Stomach smooth muscle (tissue), 2 donors: ENCODE measurements at regions not wholly inside any gene's neighbourhood (a gene's known extent, or its start where the extent isn't known, plus 50 kb on each side); places are given as distances from the start of the nearest gene placed in this dataset.
A peak's percentile ranks its signal among the peaks of the same experiment; 100 is the strongest.

ENCODE experiments used
- H3K27ac ChIP-seq: one replicate; pipeline ENCODE4 v1.7.0; 2013; ENCODE audit warnings: mild to moderate bottlenecking, low read length, inconsistent platforms
- H3K27me3 ChIP-seq, 2 donors: one replicate each; pipeline ENCODE4 v1.7.0; 2013; ENCODE audit warnings: low read length in 2 of 2; ENCODE audit not compliant: insufficient read depth in 2 of 2, control insufficient read depth in 1 of 2
- H3K36me3 ChIP-seq, 2 donors: one replicate each; pipeline ENCODE4 v1.7.0; 2013; ENCODE audit warnings: low read length in 2 of 2; ENCODE audit not compliant: control insufficient read depth in 2 of 2, insufficient read depth in 2 of 2
- H3K4me1 ChIP-seq: one replicate; pipeline ENCODE4 v1.7.0; 2013; ENCODE audit warnings: low read length; ENCODE audit not compliant: control insufficient read depth, insufficient read depth
- H3K4me3 ChIP-seq, 2 donors: one replicate each; pipeline ENCODE4 v1.7.0; 2013; ENCODE audit warnings: low read length in 2 of 2
- H3K9ac ChIP-seq, 2 donors: one replicate each; pipeline ENCODE4 v1.7.0; 2013; ENCODE audit warnings: low read length in 2 of 2, mild to moderate bottlenecking in 1 of 2
- H3K9me3 ChIP-seq, 2 donors: one replicate each; pipeline ENCODE4 v1.7.0; 2013; ENCODE audit warnings: low read length in 2 of 2; ENCODE audit not compliant: control insufficient read depth in 2 of 2
- donor health status: healthy.
- donor health status: Pancreatic carcinoma.

- no peak overlapping the region for H3K9ac ChIP-seq
- H3K36me3 ChIP-seq, result no peaks in the 10 kb centered on the region
- no peak overlapping the region for H3K27ac ChIP-seq
- H3K9me3 ChIP-seq, result no peaks in the 10 kb centered on the region
- no peak overlapping the region for H3K4me3 ChIP-seq
- peaks cover 17% of the 10 kb centered on the region for H3K4me1 ChIP-seq
- no peaks in the 10 kb centered on the region for H3K27me3 ChIP-seq
These were observed 161.5 kb upstream of the FRMD6 start for GRCh38 chr14:51490205-51490604.

GRCh38 chr14:51491036-51491545, 160.6 kb upstream of the FRMD6 start:
- peaks cover 17% of the 10 kb centered on the region for H3K4me1 ChIP-seq
- H3K36me3 ChIP-seq, result no peaks in the 10 kb centered on the region
- H3K9me3 ChIP-seq, result peaks cover 0 to 2% of the 10 kb centered on the region in 2 donors
- H3K4me3 ChIP-seq, result peak overlapping the region in 1 of 2 donors; percentile 15
- H3K27me3 ChIP-seq, result no peaks in the 10 kb centered on the region
- H3K9ac ChIP-seq, result no peak overlapping the region
- H3K27ac ChIP-seq, result peak overlapping the region; percentile 18

GRCh38 chr14:51491776-51492175, 159.9 kb upstream of the FRMD6 start:
- H3K4me1 ChIP-seq, result peaks cover 17% of the 10 kb centered on the region
- no peaks in the 10 kb centered on the region for H3K36me3 ChIP-seq
- H3K9ac ChIP-seq, result no peak overlapping the region
- peaks cover 0 to 3% of the 10 kb centered on the region in 2 donors for H3K9me3 ChIP-seq
- no peak overlapping the region for H3K27ac ChIP-seq
- no peaks in the 10 kb centered on the region for H3K27me3 ChIP-seq
- no peak overlapping the region for H3K4me3 ChIP-seq

- Histone ChIP-seq H3K27ac (no peak overlapping the region), H3K9me3 (peaks cover 0 to 3% of the 10 kb centered on the region in 2 donors), H3K36me3 (no peaks in the 10 kb centered on the region), H3K27me3 (no peaks in the 10 kb centered on the region), H3K4me1 (peaks cover 17% of the 10 kb centered on the region), H3K4me3 (no peak overlapping the region), H3K9ac (no peak overlapping the region)
These were observed 156.4 kb upstream of the FRMD6 start for GRCh38 chr14:51495319-51495718.

GRCh38 chr14:51498411-51499227, 153.1 kb upstream of the FRMD6 start:
- H3K9ac ChIP-seq, result no peak overlapping the region
- no peak overlapping the region for H3K27ac ChIP-seq
- H3K9me3 ChIP-seq, result peaks cover 0 to 3% of the 10 kb centered on the region in 2 donors
- no peaks in the 10 kb centered on the region for H3K27me3 ChIP-seq
- H3K4me1 ChIP-seq, result no peaks in the 10 kb centered on the region
- no peak overlapping the region for H3K4me3 ChIP-seq
- no peaks in the 10 kb centered on the region for H3K36me3 ChIP-seq

- no peaks in the 10 kb centered on the region for H3K27me3 ChIP-seq
- H3K4me3 ChIP-seq, result no peak overlapping the region
- no peak overlapping the region for H3K27ac ChIP-seq
- H3K9ac ChIP-seq, result no peak overlapping the region
- H3K4me1 ChIP-seq, result peaks cover 12% of the 10 kb centered on the region
- no peaks in the 10 kb centered on the region for H3K36me3 ChIP-seq
- peaks cover 0 to 3% of the 10 kb centered on the region in 2 donors for H3K9me3 ChIP-seq
These were observed 150.9 kb upstream of the FRMD6 start for GRCh38 chr14:51500776-51501175.

- H3K4me3 ChIP-seq, result no peak overlapping the region
- H3K36me3 ChIP-seq, result no peaks in the 10 kb centered on the region
- no peaks in the 10 kb centered on the region for H3K9me3 ChIP-seq
- H3K4me1 ChIP-seq, result peaks cover 16% of the 10 kb centered on the region
- H3K9ac ChIP-seq, result no peak overlapping the region
- no peak overlapping the region for H3K27ac ChIP-seq
- no peaks in the 10 kb centered on the region for H3K27me3 ChIP-seq
These were observed 150.0 kb upstream of the FRMD6 start for GRCh38 chr14:51501746-51502145.

GRCh38 chr14:51504669-51505068, 147.0 kb upstream of the FRMD6 start:
- H3K4me1 ChIP-seq, result peaks cover 38% of the 10 kb centered on the region
- no peak overlapping the region for H3K9ac ChIP-seq
- H3K27me3 ChIP-seq, result no peaks in the 10 kb centered on the region
- H3K27ac ChIP-seq, result no peak overlapping the region
- H3K9me3 ChIP-seq, result no peaks in the 10 kb centered on the region
- no peaks in the 10 kb centered on the region for H3K36me3 ChIP-seq
- peak overlapping the region in 1 of 2 donors; percentile 8 for H3K4me3 ChIP-seq

- H3K9ac ChIP-seq, result peak overlapping the region in 1 of 2 donors; percentile 5
- H3K27ac ChIP-seq, result peak overlapping the region; percentile 83
- no peaks in the 10 kb centered on the region for H3K36me3 ChIP-seq
- H3K4me1 ChIP-seq, result peaks cover 42% of the 10 kb centered on the region
- H3K4me3 ChIP-seq, result peak overlapping the region; percentile 9 to 47
- no peaks in the 10 kb centered on the region for H3K9me3 ChIP-seq
- no peaks in the 10 kb centered on the region for H3K27me3 ChIP-seq
These were observed 144.2 kb upstream of the FRMD6 start for GRCh38 chr14:51507511-51507905.

GRCh38 chr14:51507906-51508511, 143.7 kb upstream of the FRMD6 start:
- H3K27ac ChIP-seq, result peak overlapping the region; percentile 83
- H3K4me3 ChIP-seq, result peak overlapping the region; percentile 9 to 47
- H3K9me3 ChIP-seq, result no peaks in the 10 kb centered on the region
- H3K9ac ChIP-seq, result peak overlapping the region; percentile 5 to 21
- no peaks in the 10 kb centered on the region for H3K27me3 ChIP-seq
- no peaks in the 10 kb centered on the region for H3K36me3 ChIP-seq
- peaks cover 42% of the 10 kb centered on the region for H3K4me1 ChIP-seq

- no peaks in the 10 kb centered on the region for H3K27me3 ChIP-seq
- H3K4me3 ChIP-seq, result no peak overlapping the region
- no peaks in the 10 kb centered on the region for H3K9me3 ChIP-seq
- H3K9ac ChIP-seq, result no peak overlapping the region
- H3K27ac ChIP-seq, result no peak overlapping the region
- peaks cover 26% of the 10 kb centered on the region for H3K4me1 ChIP-seq
- H3K36me3 ChIP-seq, result no peaks in the 10 kb centered on the region
These were observed 140.4 kb upstream of the FRMD6 start for GRCh38 chr14:51511265-51511664.
